ENCODE measurements at regions not wholly inside any gene's neighbourhood (a gene's known extent, or its start where the extent isn't known, plus 50 kb on each side); places are given as distances from the start of the nearest gene placed in this dataset.

DNA sequence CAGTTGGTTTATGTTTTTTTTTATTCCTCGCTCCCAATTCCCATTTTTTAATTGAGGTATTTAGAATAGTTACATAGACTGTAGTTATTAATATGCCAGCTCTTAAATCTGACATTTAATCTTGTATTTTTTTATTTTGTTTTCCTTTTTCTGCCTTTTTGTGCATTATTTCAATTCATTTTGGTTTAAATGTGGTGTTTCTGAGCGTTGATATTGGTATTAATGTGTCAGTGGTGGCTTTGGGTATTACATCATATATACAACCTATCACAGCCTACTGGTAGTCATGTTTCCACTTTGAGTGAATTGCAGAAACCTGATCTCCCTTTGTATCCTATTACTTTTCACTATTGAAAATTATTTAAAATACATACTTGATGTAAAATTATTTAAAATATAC is 1027.3 kb downstream of the KCNT2 start:
- DNase-seq (ENCODE audit: low read depth), result no peak

DNA sequence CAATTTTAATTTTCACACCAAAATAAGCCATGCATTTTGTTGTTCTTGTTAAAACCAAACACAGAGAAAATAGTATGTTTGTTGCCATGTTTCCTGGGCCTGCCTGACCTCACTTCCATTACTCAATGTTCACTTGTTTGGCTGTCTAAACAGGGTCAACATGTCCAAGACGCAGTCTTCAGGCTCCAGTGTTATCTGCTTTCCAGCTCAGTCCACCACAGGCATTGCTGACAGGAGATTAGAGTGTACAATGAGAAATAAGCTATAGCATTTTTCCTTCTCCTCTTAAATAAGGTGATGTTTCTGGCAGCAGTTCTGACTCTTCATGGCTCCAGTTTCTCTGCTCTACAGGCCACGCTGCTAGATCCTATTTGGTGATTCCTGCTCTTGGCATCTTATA is 1030.5 kb downstream of the KCNT2 start:
- DNase-seq (ENCODE audit: low read depth), result no peak

DNA sequence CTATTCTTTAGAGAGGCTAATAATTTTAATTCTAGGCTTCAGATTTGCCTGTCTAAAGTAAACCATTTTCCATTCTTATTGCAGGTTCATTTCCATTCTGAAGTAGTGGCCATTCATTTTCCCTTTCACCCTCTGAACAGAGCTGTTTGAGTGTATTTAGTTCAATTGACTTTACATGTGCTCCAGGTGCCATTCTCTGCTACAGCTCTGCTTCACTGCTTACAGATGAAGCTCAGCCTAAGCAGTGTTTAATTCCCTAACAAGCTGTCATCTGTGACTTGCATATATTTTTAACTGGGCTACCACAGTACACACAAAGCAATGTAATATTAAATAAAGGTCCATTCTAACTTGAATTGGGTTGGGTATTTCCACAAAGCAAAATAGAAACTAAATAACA is 1031.6 kb downstream of the KCNT2 start:
- no peak for DNase-seq (ENCODE audit: low read depth)

DNA sequence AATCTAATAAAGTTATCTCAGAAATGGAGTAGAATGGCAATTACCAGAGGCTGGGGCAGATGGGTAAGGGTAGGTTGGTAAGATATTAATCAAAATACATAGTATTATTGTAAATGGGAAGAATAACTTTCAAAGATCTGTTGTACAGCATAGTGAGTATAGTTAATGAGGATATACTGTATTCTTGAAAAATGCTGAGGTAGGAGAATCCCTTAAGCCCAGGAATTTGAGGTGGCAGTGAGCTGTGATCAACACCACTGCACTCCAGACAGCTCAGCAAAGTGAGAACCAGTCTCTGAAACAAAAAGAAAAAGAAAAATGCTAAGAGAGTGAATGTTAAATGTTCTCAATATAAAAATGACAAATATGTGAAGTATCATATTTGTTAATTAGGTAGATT is 1033.7 kb downstream of the KCNT2 start:
- DNase-seq (ENCODE audit: low read depth), result no peak

DNA sequence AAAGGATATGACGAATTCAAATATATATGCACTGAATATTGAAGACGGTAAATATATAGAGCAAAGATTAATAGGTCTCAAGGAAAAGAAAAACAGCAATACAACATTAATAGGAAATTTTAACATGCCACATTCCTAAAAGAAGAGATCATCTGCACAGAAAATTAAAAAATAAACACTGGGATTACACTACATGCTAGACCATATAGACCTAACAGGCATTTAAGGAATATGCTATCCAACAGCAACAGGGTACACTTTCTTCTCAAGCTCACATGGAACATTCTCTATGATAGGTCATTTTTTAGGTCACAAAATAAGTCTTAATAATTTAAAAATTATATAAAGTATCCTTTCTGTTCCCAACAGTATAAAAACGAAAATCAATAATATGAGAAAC is 1038.3 kb downstream of the KCNT2 start:
- DNase-seq (ENCODE audit: low read depth), result no peak

DNA sequence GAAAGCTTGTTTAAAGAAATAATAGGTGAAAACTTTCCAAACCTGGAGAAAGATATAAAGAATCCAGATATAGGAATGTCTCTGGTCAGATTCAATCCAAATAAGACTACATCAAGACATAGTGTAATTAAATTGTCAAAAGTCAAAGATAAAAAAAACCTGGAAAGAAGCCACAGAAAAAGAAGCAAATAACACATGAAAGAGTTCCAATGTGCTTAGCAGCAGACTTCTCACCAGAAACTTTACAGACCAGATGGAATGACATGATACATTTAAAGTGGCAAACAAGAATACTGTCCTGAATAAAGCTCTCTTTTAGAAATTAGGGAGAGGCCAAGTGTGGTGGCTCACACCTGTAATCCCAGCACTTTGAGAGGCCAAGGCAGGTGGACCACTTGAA is 1039.9 kb downstream of the KCNT2 start:
- DNase-seq (ENCODE audit: low read depth), result no peak

DNA sequence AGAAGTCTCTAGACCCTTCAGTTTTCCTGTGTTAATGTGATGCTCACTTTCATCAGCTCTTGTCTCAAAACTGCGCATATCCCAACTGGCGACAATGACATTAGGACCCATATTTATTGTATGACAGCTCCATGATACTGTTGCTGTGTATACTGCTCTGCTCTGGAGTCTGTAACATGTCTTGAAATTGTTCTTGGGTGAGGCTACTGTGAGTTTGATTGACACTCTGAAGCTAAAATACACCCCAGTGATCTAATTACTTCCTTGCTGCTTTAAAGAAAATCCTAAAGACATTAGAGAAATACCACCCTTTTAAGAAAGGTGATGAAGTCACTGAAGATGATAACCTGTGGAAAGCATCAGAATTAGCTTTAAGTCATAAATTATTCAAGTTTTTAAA is 1046.2 kb downstream of the KCNT2 start:
- DNase-seq (ENCODE audit: low read depth), result no peak

DNA sequence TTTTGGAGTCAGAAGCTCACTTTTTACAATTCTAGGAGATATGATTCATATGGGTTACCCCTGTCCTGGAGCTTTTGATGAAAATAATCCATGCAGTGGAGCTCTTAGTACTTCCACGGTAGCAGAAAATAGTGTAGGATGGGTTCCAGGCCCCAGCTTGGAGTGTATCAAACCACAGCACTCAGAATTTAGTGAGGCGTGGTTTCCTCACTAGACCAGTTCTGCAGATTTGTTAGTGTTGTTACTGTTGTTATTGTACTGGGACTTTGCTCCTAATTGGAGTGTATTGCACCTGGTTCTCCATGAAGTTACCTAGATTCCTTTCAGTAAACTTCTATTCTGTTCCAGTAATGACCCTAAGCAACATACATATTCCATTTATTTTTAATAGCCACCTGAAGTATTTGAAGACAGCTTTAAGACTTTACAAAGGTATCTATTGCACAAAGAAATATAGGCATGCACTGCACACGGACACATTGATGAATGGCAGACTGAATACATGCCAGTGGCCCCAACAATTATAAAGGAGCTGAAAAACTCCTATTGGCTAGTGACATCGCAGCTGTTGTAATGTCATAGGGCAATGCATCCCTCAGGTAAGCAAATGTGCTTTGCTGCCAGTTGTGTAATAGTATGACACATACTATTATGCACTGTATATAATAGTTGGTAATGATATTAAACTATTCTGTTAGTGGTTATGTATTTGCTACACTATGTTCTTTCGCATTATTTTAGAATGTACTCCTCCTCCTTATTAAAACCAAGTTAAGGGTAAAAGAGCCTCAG is 1058.0 kb downstream of the KCNT2 start:
- no peak for DNase-seq (ENCODE audit: low read depth)

DNA sequence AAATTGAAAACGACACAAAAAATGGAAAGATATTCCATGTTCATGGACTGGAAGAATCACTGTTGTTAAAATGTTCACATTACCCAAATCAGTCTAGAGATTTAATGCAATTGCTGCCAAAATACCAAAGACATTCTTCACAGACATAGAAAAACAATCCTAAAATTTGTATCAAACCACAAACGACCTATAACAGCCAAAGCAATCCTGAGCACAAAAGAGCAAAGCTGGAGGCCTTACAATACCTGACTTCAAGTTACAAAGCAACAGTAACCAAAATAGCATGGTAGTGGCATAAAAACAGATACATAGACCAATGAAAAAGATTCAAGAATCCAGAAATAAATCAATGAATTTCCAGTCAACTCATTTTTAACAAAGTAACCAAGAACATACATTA is 1077.3 kb downstream of the KCNT2 start:
- no peak for DNase-seq (ENCODE audit: low read depth)

DNA sequence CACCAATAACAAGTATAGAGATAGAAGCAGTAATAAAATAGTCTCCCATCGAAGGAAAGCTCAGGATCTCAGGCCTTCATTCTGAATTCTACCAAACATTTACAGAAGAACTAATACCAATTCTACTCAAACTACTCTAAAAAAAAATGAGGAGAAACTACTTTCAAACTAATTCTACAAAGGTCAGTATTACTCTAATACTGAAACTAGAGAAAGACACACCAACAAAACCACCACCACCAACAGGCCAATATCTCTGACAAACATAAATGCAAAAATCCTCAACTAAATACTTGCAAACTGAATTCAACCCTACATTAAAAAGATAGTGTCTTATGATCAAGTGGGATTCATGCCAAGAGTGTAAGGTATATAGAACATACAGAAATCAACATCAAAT is 1078.4 kb downstream of the KCNT2 start:
- DNase-seq (ENCODE audit: low read depth), result no peak

DNA sequence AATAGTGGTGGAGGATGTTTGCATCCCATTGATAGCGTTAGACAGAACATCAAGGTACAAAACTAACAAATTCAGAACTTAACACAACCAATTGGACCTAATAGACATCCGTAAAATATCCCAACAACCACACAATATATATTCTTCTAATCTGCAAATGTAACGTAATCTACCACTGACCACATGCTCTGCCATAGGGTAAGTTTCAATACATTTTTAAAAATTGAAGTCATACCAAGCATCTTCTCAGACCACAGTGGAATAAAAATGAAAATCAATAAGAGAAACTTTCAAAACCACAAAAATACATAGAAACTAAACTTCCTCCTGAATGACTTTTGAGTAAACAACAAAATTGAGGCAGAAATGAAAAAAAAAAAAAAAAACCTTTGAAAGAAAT is 1087.5 kb downstream of the KCNT2 start:
- DNase-seq (ENCODE audit: low read depth), result no peak

DNA sequence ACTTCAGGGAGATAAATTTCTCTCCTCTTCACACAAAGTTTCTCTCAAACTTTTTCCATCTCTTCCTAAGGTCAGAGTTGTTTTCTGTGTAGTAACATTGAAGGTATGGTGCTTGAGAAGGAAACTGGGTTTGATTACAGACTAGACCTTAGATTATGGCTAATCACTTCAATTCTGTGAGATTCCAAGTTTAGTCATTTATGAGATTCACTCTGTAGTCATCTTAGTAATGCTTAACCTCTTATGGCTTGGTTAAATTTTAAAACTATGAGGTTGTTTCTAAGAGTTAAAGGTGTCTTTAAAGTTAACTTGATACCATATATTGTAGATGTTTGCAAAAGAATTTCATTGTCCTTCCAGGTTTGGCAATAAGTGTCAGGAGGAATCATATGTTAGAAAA is 1092.2 kb downstream of the KCNT2 start:
- DNase-seq (ENCODE audit: low read depth), result no peak

DNA sequence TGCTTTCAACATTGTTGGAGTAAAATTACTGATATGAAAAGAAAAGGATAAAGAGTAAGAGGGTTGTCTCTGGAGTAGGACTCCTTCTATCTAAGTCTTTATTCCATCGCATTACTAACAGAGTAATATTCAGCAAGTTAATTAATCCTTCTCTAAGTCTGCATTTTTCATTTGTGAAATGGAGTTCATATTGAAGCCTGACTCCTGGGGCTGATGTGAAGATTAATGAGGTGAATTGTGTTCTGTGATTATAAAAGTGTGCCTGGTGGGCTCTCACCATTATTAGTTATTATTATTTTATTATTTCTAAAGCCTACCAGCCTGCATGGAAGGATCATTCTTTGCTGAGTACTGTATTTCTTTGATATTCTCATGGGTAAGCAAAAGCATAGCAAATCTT is 1096.7 kb downstream of the KCNT2 start:
- no peak for DNase-seq (ENCODE audit: low read depth)

DNA sequence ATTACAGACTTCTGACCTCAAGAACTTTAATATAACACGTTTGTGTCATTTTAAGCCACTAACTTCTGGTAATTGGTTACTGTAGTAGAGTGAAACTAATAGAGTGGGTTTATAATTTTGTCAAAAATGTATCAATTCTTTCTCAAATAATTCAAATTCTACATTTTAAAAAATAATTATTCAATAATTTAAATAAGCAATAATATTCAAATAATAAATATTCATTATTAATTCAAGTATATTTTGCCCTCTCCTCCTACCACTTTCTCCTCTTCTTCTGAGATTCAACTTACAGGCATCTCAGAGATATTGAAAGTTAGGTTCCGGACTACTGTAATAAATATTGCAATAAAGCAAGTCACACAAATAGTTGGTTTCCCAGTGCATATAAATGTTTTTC is 1107.1 kb downstream of the KCNT2 start:
- DNase-seq (ENCODE audit: low read depth), result no peak

DNA sequence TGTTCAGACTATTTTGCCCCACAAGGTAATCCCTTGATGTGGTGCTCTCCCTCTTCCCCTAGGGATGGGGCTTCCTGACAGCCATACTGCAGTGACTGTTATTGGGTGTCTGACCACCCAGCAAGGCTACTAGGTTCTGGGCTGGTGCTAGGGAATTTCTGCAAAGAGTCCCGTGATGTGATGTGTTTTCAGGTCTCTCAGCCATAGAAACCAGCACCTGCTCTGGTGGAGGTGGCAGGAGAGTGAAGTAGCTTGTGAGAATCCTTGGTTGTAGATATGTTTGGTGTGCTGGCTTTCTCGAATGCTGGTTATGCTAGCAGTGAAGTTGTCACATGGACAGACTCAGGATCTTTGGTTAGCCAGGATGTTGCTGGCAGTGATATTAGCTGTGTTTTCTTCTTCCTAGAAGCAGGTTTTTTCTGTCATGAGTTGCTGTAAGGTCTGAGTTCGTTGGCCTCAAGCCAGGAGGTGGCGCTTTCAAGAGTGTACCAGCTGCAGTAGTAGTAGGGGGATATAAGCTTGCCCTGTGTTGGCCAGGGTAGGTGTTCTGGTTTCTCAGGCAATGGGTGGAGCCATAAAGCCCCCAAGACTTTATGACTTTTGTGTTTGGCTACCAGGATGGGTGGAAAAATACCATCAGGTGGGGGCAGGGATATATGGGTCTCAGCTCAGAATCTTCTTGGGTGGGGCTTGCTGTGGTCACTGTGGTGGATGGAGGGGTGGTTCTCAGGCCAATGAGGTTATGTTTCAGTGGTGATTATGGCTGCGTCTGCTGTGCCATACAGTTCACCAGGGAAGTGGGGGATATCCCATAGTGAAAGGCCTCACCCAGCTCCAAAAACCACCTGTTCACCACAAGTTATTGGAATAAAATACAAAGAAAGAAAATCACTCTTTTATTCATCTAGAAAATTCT is 1112.3 kb downstream of the KCNT2 start:
- peak; percentile 12 for DNase-seq (ENCODE audit: low read depth)

DNA sequence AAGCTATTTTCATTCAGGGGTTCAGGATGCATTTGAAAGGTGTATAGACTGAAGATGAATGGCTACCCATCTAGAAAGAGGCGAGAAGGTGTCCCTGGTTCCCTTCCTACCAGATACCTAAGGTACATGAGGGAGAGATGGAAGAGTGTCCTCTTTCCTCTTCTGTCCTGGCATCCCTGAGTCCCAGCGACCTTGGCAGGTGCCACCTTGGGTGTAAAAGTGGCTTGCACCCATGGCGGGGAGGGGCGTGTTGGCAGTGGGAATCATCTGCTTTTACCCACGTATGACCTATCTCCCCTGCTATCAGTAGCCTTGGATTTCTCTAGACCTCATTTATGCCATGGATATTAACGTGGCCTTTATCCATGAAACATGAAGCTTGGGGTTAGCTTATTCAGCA is 1126.1 kb downstream of the KCNT2 start:
- DNase-seq (ENCODE audit: low read depth), result no peak

DNA sequence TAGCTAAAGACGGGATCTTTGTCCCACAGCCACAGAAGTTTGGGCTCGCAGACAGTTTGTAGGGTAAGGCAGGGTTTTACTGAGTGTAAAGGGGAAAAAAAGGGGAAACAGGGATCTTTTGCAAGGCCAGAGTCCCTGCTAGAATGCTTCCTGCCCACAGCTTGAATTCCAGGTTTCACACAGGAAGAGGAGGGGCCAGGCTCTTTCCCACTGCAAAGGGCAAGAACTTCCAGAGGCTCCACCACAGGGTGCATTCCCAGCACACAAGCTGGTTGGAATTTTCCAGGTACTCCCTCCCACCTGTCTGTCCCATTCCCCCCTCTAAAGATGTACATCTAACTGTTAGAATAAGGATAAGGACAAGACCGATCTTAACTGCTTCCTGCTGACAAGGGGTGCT is 1126.9 kb downstream of the KCNT2 start:
- DNase-seq (ENCODE audit: low read depth), result no peak

DNA sequence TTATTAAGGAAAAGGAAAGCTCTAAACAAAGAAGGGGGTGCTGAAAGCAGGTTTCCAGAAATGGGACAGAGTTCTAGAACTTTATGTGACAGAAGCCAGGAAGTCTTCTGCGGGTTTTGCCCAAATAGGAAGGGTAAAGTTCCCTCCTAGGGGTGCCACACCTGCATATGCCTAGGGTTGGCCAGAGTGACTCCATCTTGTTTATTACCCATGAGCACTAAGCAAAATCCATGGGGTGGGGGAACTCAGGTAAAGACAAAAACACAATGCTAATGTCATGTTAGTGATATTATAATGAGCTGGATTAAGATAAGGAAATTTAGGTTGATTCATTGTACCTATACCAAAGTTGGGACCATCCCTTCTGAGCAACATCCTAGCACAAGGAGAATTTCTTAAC is 1132.7 kb downstream of the KCNT2 start:
- DNase-seq (ENCODE audit: low read depth), result no peak

DNA sequence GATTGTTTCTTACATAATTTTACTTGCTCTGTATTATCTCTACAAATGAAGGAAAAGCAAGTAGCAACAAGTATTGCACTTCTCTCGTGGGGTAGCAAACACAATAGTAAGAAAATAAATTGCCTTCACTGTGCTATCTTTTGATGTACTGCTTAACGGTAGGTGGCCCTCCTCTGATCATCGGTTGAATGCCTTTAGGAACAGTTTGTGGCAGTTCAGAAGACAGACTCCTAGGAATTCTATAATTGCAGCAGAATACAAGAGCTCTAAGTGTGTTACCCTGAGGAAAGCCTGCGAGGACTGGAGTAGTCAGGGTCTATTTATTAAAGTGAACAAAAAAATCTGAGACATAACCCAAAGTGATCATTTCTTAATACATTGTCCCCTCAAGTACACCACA is 1135.9 kb downstream of the KCNT2 start:
- DNase-seq (ENCODE audit: low read depth), result no peak

DNA sequence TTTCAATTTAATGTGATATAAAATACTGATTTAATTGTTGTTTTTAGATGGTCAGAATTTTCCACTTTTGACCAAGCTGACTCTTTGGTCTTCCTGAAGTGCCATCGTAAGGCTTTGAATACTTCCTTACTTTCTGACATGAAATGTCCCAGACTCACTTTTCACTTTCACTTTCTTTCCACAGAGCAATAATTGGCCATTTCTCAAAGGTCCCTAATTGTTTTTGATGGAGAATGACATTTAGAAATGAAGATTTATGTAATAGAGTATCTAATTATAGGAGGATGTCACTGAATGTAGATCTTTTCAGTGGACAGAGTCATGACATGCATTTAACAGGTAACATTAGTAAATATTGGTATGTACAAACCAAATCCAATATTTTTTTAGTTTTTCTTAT is 1141.6 kb downstream of the KCNT2 start:
- DNase-seq (ENCODE audit: low read depth), result no peak

DNA sequence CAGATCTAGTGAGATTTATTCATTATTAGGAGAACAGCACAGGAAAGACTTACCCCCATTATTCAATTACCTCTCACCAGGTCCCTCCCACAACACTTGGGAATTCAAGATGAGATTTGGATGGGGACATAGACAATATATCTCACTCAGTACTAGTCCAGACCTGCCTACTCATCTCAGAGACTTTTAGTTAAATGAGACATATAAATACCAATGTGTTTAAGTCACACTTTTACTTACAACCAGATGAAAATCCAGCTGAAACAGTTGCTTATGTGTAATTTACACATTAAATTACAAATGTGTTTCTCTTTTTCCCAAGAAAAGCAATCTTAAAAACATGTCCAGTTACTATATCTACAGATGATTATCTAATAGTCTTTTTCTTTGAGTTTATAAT is 1145.6 kb downstream of the KCNT2 start:
- DNase-seq (ENCODE audit: low read depth), result no peak

DNA sequence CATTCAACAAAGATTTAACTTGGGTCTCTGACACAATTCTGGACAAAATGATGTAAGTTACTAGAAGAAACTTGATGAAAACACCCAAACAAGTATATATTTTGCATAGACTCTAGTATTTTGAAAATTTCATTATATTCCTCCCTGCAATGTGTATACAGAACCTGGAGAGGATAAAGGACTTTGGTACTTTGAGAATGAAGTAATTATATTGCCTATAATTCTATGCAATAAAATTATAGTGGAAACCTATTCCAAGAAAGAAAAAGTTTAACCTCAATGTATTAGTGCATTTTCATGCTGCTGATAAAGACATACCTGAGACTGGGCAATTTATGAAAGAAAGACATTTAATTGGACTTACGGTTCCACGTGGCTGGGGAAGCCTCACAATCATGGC is 1146.1 kb downstream of the KCNT2 start:
- no peak for DNase-seq (ENCODE audit: low read depth)

DNA sequence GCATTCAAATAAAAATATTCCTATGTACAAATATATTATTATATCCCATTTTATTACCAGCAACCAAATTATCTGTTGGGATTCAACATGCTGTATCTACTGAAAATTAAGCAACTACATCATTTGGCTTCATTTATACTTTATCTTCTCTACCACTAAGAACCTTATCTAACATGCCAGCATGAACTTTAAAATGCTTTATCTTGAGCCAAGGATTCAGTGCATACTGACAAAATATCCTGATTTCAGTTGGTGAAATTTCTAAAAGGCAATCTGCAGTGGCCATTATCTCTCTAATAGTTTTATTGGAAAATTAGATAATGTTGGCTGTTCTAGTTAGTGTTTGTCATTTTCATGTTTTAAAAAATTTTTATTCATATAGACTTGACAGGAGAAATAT is 1149.9 kb downstream of the KCNT2 start:
- DNase-seq (ENCODE audit: low read depth), result no peak

Measured in HT1080 (cell line).